Naive thymus-derived CD4-positive, alpha-beta T cell (primary cell): ENCODE measurements at regions not wholly inside any gene's neighbourhood (a gene's known extent, or its start where the extent isn't known, plus 50 kb on each side); places are given as distances from the start of the nearest gene placed in this dataset.

Experiments
- ATAC-seq: fragments of 150-1000 bp; cut with Tn5 transposase; 2 replicates; pipeline ENCODE4 v1.10.0; 2021; ENCODE audit warnings: mild to moderate bottlenecking, moderate library complexity
- CTCF ChIA-PET: fragments of 350-600 bp; sonication (Branson Sonifier 250); formaldehyde crosslinking; loops from one replicate; lab custom pipeline; 2021; ENCODE audit warnings: antibody characterized with exemption; lab: Charles Lee
- POLR2A ChIA-PET: fragments of 350-600 bp; sonication (Branson Sonifier 250); formaldehyde crosslinking; loops from one replicate; lab custom pipeline; 2021; ENCODE audit warnings: antibody characterized with exemption, inconsistent platforms; lab: Charles Lee
- DNase-seq, 9 donors: peaks; one replicate each; pipeline versions ENCODE4 v3.0.0 to v3.0.0-alpha.2; 2020 to 2022; ENCODE audit warnings: mixed read lengths in 1 of 9
- H3K27ac ChIP-seq: one replicate; pipeline ENCODE4 v1.7.0; 2013; ENCODE audit warnings: mild to moderate bottlenecking, low read depth, low read length, moderate library complexity
- H3K27me3 ChIP-seq, 2 donors: one replicate each; pipeline ENCODE4 v1.7.0; 2013; ENCODE audit warnings: low read length in 2 of 2, mild to moderate bottlenecking in 2 of 2, moderate library complexity in 2 of 2; ENCODE audit not compliant: control insufficient read depth in 2 of 2, insufficient read depth in 2 of 2
- H3K36me3 ChIP-seq, 3 experiments: 1 replicate in 2 of 3; 2 replicates in 1 of 3; pipeline ENCODE4 v1.7.0; 2013; ENCODE audit warnings: low read length in 3 of 3, mild to moderate bottlenecking in 3 of 3, moderate library complexity in 1 of 3; ENCODE audit not compliant: insufficient read depth in 3 of 3, control insufficient read depth in 2 of 3
- H3K4me1 ChIP-seq, 2 donors: one replicate each; pipeline ENCODE4 v1.7.0; 2013; ENCODE audit warnings: low read length in 2 of 2, mild to moderate bottlenecking in 2 of 2, moderate library complexity in 1 of 2; ENCODE audit not compliant: control insufficient read depth in 2 of 2, insufficient read depth in 2 of 2
- H3K4me3 ChIP-seq: 2 replicates; pipeline ENCODE4 v1.7.0; 2013; ENCODE audit warnings: mild to moderate bottlenecking, low read length
- H3K9me3 ChIP-seq, 3 experiments: 1 replicate in 2 of 3; 2 replicates in 1 of 3; pipeline ENCODE4 v1.7.0; 2013; ENCODE audit warnings: low read length in 3 of 3; ENCODE audit not compliant: control insufficient read depth in 2 of 3
- H3K27ac Mint-ChIP-seq, 9 donors: one replicate each; pipeline ENCODE4 v1.8.0; 2020 to 2022; ENCODE audit warnings: mixed read lengths in 9 of 9, mild to moderate bottlenecking in 8 of 9, moderate library complexity in 5 of 9, inconsistent platforms in 2 of 9
- H3K27me3 Mint-ChIP-seq, 5 donors: one replicate each; pipeline ENCODE4 v1.8.0; 2021 to 2022; ENCODE audit warnings: mixed read lengths in 5 of 5, mild to moderate bottlenecking in 1 of 5
- H3K36me3 Mint-ChIP-seq, 5 donors: one replicate each; pipeline ENCODE4 v1.8.0; 2020 to 2022; ENCODE audit warnings: mixed read lengths in 5 of 5, mild to moderate bottlenecking in 3 of 5, inconsistent platforms in 1 of 5
- H3K4me1 Mint-ChIP-seq, 7 donors: one replicate each; pipeline ENCODE4 v1.8.0; 2020 to 2022; ENCODE audit warnings: mixed read lengths in 7 of 7, mild to moderate bottlenecking in 3 of 7, inconsistent platforms in 1 of 7
- H3K4me3 Mint-ChIP-seq, 10 donors: one replicate each; pipeline ENCODE4 v1.8.0; 2020 to 2022; ENCODE audit warnings: mild to moderate bottlenecking in 10 of 10, mixed read lengths in 10 of 10, moderate library complexity in 6 of 10, inconsistent platforms in 2 of 10
- H3K9me3 Mint-ChIP-seq, 11 donors: one replicate each; pipeline ENCODE4 v1.8.0; 2020 to 2022; ENCODE audit warnings: mixed read lengths in 11 of 11, mild to moderate bottlenecking in 4 of 11, inconsistent platforms in 1 of 11, moderate library complexity in 1 of 11
- intact Hi-C, 2 donors: fragments of 100-400 bp; cut with micrococcal nuclease; formaldehyde crosslinking; loops; one replicate each; pipeline ENCODE4 v1.15.1; 2023

- H3K4me3 Mint-ChIP-seq, result no peak overlapping the region
- Histone ChIP-seq H3K9me3 (no peaks in the 10 kb centered on the region), H3K27ac (no peak overlapping the region), H3K27me3 (no peaks in the 10 kb centered on the region), H3K4me3 (no peak overlapping the region), H3K4me1 (no peaks in the 10 kb centered on the region), H3K36me3 (no peaks in the 10 kb centered on the region)
- H3K9me3 Mint-ChIP-seq, result no peaks in the 10 kb centered on the region
- CTCF ChIA-PET, result no interaction called here
- no peaks in the 10 kb centered on the region for H3K36me3 Mint-ChIP-seq
- no peaks in the 10 kb centered on the region for H3K27me3 Mint-ChIP-seq
- no peaks in the 10 kb centered on the region for H3K4me1 Mint-ChIP-seq
- POLR2A ChIA-PET, result no interaction called here
- H3K27ac Mint-ChIP-seq, result no peak overlapping the region
- intact Hi-C loops, result no loop called here
- ATAC-seq (no peak), DNase-seq (no peak)
Observed at GRCh38 chr3:105039004-105039403, 327.7 kb upstream of the ALCAM start.

- no peaks in the 10 kb centered on the region for H3K9me3 Mint-ChIP-seq
- H3K4me1 Mint-ChIP-seq, result no peaks in the 10 kb centered on the region
- H3K4me3 Mint-ChIP-seq, result no peak overlapping the region
- intact Hi-C loops, result loop anchor here in 1 of 2 donors (10.0 kb wide), 1 partner anchor 585 kb away; no protein-coding TSS in a partner anchor
- H3K36me3 ChIP-seq, result no peaks in the 10 kb centered on the region
- no peaks in the 10 kb centered on the region for H3K36me3 Mint-ChIP-seq
- ATAC-seq (no peak), DNase-seq (no peak)
- POLR2A ChIA-PET, result no interaction called here
- no peaks in the 10 kb centered on the region for H3K27me3 Mint-ChIP-seq
- H3K27ac ChIP-seq, result no peak overlapping the region
- H3K4me1 ChIP-seq, result no peaks in the 10 kb centered on the region
- H3K27me3 ChIP-seq, result no peaks in the 10 kb centered on the region
- CTCF ChIA-PET, result no interaction called here
- H3K9me3 ChIP-seq, result no peaks in the 10 kb centered on the region
- no peak overlapping the region for H3K4me3 ChIP-seq
- no peak overlapping the region for H3K27ac Mint-ChIP-seq
Observed at GRCh38 chr3:105040026-105040622, 326.6 kb upstream of the ALCAM start.

- POLR2A ChIA-PET, result no interaction called here
- Mint-ChIP-seq H3K27ac (no peak overlapping the region), H3K9me3 (no peaks in the 10 kb centered on the region), H3K4me3 (no peak overlapping the region), H3K4me1 (no peaks in the 10 kb centered on the region), H3K36me3 (no peaks in the 10 kb centered on the region), H3K27me3 (peaks cover 0 to 3% (median 0%) of the 10 kb centered on the region in 5 donors)
- no peak overlapping the region for H3K4me3 ChIP-seq
- ATAC-seq, result no peak
- H3K9me3 ChIP-seq, result no peaks in the 10 kb centered on the region
- H3K27me3 ChIP-seq, result no peaks in the 10 kb centered on the region
- H3K36me3 ChIP-seq, result no peaks in the 10 kb centered on the region
- intact Hi-C loops, result loop anchor here in 1 of 2 donors (10.0 kb wide), 1 partner anchor 582 kb away; no protein-coding TSS in a partner anchor
- CTCF ChIA-PET, result interaction anchor here (0.7 kb wide), 1 partner anchor 611 kb away, joined by 5 read pairs; no protein-coding TSS in a partner anchor
- H3K4me1 ChIP-seq, result no peaks in the 10 kb centered on the region
- no peak overlapping the region for H3K27ac ChIP-seq
- DNase-seq, result no peak
Observed at GRCh38 chr3:105042586-105042985, 324.1 kb upstream of the ALCAM start.

GRCh38 chr3:105051111-105051510 is 315.6 kb upstream of the ALCAM start:
- ATAC-seq, result no peak
- Histone ChIP-seq H3K27ac (no peak overlapping the region), H3K9me3 (no peaks in the 10 kb centered on the region), H3K27me3 (no peaks in the 10 kb centered on the region), H3K4me3 (no peak overlapping the region), H3K36me3 (no peaks in the 10 kb centered on the region), H3K4me1 (no peaks in the 10 kb centered on the region)
- CTCF ChIA-PET, result no interaction called here
- H3K4me3 Mint-ChIP-seq, result no peak overlapping the region
- no peak for DNase-seq
- no peaks in the 10 kb centered on the region for H3K4me1 Mint-ChIP-seq
- H3K36me3 Mint-ChIP-seq, result no peaks in the 10 kb centered on the region
- intact Hi-C loops, result no loop called here
- no peak overlapping the region for H3K27ac Mint-ChIP-seq
- POLR2A ChIA-PET, result no interaction called here
- peaks cover 0 to 4% (median 0%) of the 10 kb centered on the region in 5 donors for H3K27me3 Mint-ChIP-seq
- H3K9me3 Mint-ChIP-seq, result peaks cover 0 to 2% (median 0%) of the 10 kb centered on the region in 11 donors

- Mint-ChIP-seq H3K9me3 (peaks cover 0 to 2% (median 0%) of the 10 kb centered on the region in 11 donors), H3K4me1 (no peaks in the 10 kb centered on the region), H3K27ac (no peak overlapping the region), H3K27me3 (peaks cover 0 to 4% (median 0%) of the 10 kb centered on the region in 5 donors), H3K36me3 (no peaks in the 10 kb centered on the region), H3K4me3 (no peak overlapping the region)
- POLR2A ChIA-PET, result no interaction called here
- no peaks in the 10 kb centered on the region for H3K36me3 ChIP-seq
- intact Hi-C loops, result no loop called here
- ATAC-seq (no peak), DNase-seq (no peak)
- no peak overlapping the region for H3K4me3 ChIP-seq
- H3K27ac ChIP-seq, result no peak overlapping the region
- no peaks in the 10 kb centered on the region for H3K9me3 ChIP-seq
- no peaks in the 10 kb centered on the region for H3K4me1 ChIP-seq
- CTCF ChIA-PET, result no interaction called here
- no peaks in the 10 kb centered on the region for H3K27me3 ChIP-seq
Observed at GRCh38 chr3:105051972-105052371, 314.7 kb upstream of the ALCAM start.

GRCh38 chr3:105062853-105063252 is 303.9 kb upstream of the ALCAM start:
- no peak overlapping the region for H3K4me3 Mint-ChIP-seq
- Histone ChIP-seq H3K27ac (no peak overlapping the region), H3K4me3 (no peak overlapping the region), H3K9me3 (no peaks in the 10 kb centered on the region), H3K36me3 (no peaks in the 10 kb centered on the region), H3K4me1 (no peaks in the 10 kb centered on the region), H3K27me3 (no peaks in the 10 kb centered on the region)
- CTCF ChIA-PET, result no interaction called here
- H3K36me3 Mint-ChIP-seq, result no peaks in the 10 kb centered on the region
- H3K27me3 Mint-ChIP-seq, result peaks cover 0 to 10% (median 2%) of the 10 kb centered on the region in 5 donors
- H3K9me3 Mint-ChIP-seq, result peaks cover 0 to 3% (median 0%) of the 10 kb centered on the region in 11 donors
- intact Hi-C loops, result no loop called here
- no peak overlapping the region for H3K27ac Mint-ChIP-seq
- no peaks in the 10 kb centered on the region for H3K4me1 Mint-ChIP-seq
- DNase-seq (no peak), ATAC-seq (no peak)
- POLR2A ChIA-PET, result no interaction called here
